Liver (tissue), 2 donors: ENCODE measurements at regions not wholly inside any gene's neighbourhood (a gene's known extent, or its start where the extent isn't known, plus 50 kb on each side); places are given as distances from the start of the nearest gene placed in this dataset.

Experiments used
- CTCF ChIP-seq: fragments of 150-350 bp; IDR thresholded peaks from 2 replicates; pipeline ENCODE4 v1.5.1; 2017; ENCODE audit warnings: improper control_type of control experiment, low read depth, low read length; ENCODE audit not compliant: missing input control
- MAX ChIP-seq: IDR thresholded peaks from 2 replicates; pipeline ENCODE4 v1.6.1; 2016; ENCODE audit warnings: antibody characterized with exemption
- YY1 ChIP-seq: IDR thresholded peaks from 2 replicates; pipeline ENCODE4 v1.6.1; 2016; ENCODE audit warnings: antibody characterized with exemption, mild to moderate bottlenecking
- donor health status: healthy.

- TF ChIP-seq CTCF = no peak
- no peak for TF ChIP-seq MAX
- TF ChIP-seq YY1 = no peak
These were observed 150.1 kb downstream of the PPP1R2C start for GRCh38 chrX:42627891-42628290.
